ENCODE measurements at regions not wholly inside any gene's neighbourhood (a gene's known extent, or its start where the extent isn't known, plus 50 kb on each side); places are given as distances from the start of the nearest gene placed in this dataset.

- Histone ChIP-seq H3K27ac (ENCODE audit: low read length) (no peak overlapping the region), H3K9me3 (ENCODE audit: insufficient read depth, low read length, severe bottlenecking) (peaks cover 3% of the 10 kb centered on the region), H4K20me1 (ENCODE audit: insufficient read depth, low read length) (no peaks in the 10 kb centered on the region), H3K9ac (ENCODE audit: low read depth, low read length) (no peak overlapping the region), H3K79me2 (ENCODE audit: insufficient read depth, low read length) (no peaks in the 10 kb centered on the region), H3K4me2 (ENCODE audit: insufficient read depth, low read length) (no peak overlapping the region), H3K27me3 (ENCODE audit: insufficient read depth, low read length, poor library complexity) (no peaks in the 10 kb centered on the region), H3K4me1 (ENCODE audit: insufficient read depth, low read length) (no peaks in the 10 kb centered on the region), H3K36me3 (ENCODE audit: insufficient read depth, low read length) (no peaks in the 10 kb centered on the region), H3K4me3 (ENCODE audit: low read depth in 1 of 2, low read length in 2 of 2) (no peak overlapping the region), H2AFZ (ENCODE audit: low read depth, low read length) (no peak overlapping the region)
- TF ChIP-seq EZH2 (IDR thresholded peaks at IDR 0.05; ENCODE audit: borderline replicate concordance, low read depth, low read length, severe bottlenecking): no peak
- TF ChIP-seq, protein P1, sequence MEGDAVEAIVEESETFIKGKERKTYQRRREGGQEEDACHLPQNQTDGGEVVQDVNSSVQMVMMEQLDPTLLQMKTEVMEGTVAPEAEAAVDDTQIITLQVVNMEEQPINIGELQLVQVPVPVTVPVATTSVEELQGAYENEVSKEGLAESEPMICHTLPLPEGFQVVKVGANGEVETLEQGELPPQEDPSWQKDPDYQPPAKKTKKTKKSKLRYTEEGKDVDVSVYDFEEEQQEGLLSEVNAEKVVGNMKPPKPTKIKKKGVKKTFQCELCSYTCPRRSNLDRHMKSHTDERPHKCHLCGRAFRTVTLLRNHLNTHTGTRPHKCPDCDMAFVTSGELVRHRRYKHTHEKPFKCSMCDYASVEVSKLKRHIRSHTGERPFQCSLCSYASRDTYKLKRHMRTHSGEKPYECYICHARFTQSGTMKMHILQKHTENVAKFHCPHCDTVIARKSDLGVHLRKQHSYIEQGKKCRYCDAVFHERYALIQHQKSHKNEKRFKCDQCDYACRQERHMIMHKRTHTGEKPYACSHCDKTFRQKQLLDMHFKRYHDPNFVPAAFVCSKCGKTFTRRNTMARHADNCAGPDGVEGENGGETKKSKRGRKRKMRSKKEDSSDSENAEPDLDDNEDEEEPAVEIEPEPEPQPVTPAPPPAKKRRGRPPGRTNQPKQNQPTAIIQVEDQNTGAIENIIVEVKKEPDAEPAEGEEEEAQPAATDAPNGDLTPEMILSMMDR (IDR thresholded peaks at IDR 0.05; ENCODE audit: borderline replicate concordance, extremely low read depth, low read length, poor library complexity, severe bottlenecking): no peak
- ATAC-seq (ENCODE audit: insufficient read depth, low read depth) (no peak), DNase-seq (no peak)
Observed at GRCh38 chr14:27222671-27223070, 624.8 kb upstream of the NOVA1 start.

DNA sequence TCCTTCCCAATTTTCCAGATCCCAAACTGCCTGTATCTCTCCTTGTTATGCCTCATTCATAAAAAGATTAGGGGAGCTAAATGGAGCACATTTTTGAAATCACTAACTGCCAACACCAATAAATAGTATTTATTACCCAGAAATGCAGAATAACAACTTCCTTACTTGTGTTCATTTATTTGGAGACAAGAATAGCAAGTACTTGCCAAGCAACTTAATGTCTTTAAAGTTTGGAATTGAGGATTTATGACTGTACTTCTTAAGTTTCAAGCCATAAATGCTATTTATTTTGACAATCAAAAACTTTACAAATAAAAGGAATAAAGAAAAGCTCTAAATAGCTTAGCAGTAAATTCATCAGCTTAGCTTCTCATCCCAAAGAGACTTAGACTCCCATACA lies 626.1 kb upstream of the NOVA1 start:
- H3K79me2 ChIP-seq (ENCODE audit: insufficient read depth, low read length): no peaks in the 10 kb centered on the region
- no peak overlapping the region for H3K9ac ChIP-seq (ENCODE audit: low read depth, low read length)
- H3K4me1 ChIP-seq (ENCODE audit: insufficient read depth, low read length): no peaks in the 10 kb centered on the region
- no peaks in the 10 kb centered on the region for H3K9me3 ChIP-seq (ENCODE audit: insufficient read depth, low read length, severe bottlenecking)
- H2AFZ ChIP-seq (ENCODE audit: low read depth, low read length): no peak overlapping the region
- DNase-seq (no peak), ATAC-seq (ENCODE audit: insufficient read depth, low read depth) (no peak)
- no peak overlapping the region for H3K27ac ChIP-seq (ENCODE audit: low read length)
- H3K4me3 ChIP-seq (ENCODE audit: low read depth in 1 of 2, low read length in 2 of 2): no peak overlapping the region
- no peaks in the 10 kb centered on the region for H4K20me1 ChIP-seq (ENCODE audit: insufficient read depth, low read length)
- no peaks in the 10 kb centered on the region for H3K36me3 ChIP-seq (ENCODE audit: insufficient read depth, low read length)
- TF ChIP-seq, protein P1 (IDR thresholded peaks at IDR 0.05; ENCODE audit: borderline replicate concordance, extremely low read depth, low read length, poor library complexity, severe bottlenecking): no peak
- TF ChIP-seq EZH2 (IDR thresholded peaks at IDR 0.05; ENCODE audit: borderline replicate concordance, low read depth, low read length, severe bottlenecking): no peak
- H3K4me2 ChIP-seq (ENCODE audit: insufficient read depth, low read length): no peak overlapping the region
- H3K27me3 ChIP-seq (ENCODE audit: insufficient read depth, low read length, poor library complexity): no peaks in the 10 kb centered on the region

DNA sequence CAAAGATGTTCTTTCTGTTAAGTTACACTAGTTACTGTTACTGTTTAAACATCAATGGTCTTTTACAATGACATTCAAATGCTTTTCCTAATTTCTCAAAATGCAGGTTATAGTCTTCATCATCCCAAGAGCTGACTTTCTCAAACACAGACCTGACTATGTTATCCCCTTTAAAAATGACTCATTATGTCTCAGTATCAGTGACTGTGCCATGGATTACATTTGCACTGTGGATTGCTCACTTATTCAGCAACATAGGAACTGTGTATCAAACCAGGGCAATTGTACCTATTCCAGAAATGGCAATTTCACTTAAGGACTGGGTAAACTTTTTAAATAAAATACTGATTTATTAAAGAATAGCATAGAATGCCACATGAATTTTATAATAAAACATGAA lies 630.2 kb upstream of the NOVA1 start:
- H4K20me1 ChIP-seq (ENCODE audit: insufficient read depth, low read length): no peaks in the 10 kb centered on the region
- H3K4me1 ChIP-seq (ENCODE audit: insufficient read depth, low read length): no peaks in the 10 kb centered on the region
- no peak overlapping the region for H3K27ac ChIP-seq (ENCODE audit: low read length)
- TF ChIP-seq, protein P1 (IDR thresholded peaks at IDR 0.05; ENCODE audit: borderline replicate concordance, extremely low read depth, low read length, poor library complexity, severe bottlenecking): no peak
- TF ChIP-seq EZH2 (IDR thresholded peaks at IDR 0.05; ENCODE audit: borderline replicate concordance, low read depth, low read length, severe bottlenecking): no peak
- no peaks in the 10 kb centered on the region for H3K27me3 ChIP-seq (ENCODE audit: insufficient read depth, low read length, poor library complexity)
- DNase-seq: no peak
- H3K9ac ChIP-seq (ENCODE audit: low read depth, low read length): no peak overlapping the region
- H3K9me3 ChIP-seq (ENCODE audit: insufficient read depth, low read length, severe bottlenecking): no peaks in the 10 kb centered on the region
- no peak for ATAC-seq (ENCODE audit: insufficient read depth, low read depth)
- H2AFZ ChIP-seq (ENCODE audit: low read depth, low read length): no peak overlapping the region
- no peaks in the 10 kb centered on the region for H3K79me2 ChIP-seq (ENCODE audit: insufficient read depth, low read length)
- no peak overlapping the region for H3K4me2 ChIP-seq (ENCODE audit: insufficient read depth, low read length)
- no peak overlapping the region for H3K4me3 ChIP-seq (ENCODE audit: low read depth in 1 of 2, low read length in 2 of 2)
- H3K36me3 ChIP-seq (ENCODE audit: insufficient read depth, low read length): no peaks in the 10 kb centered on the region

GRCh38 chr14:27234331-27234730 lies 636.5 kb upstream of the NOVA1 start:
- DNase-seq: no peak
- no peak overlapping the region for H3K27ac ChIP-seq (ENCODE audit: low read length)
- H3K4me2 ChIP-seq (ENCODE audit: insufficient read depth, low read length): no peak overlapping the region
- H3K4me3 ChIP-seq (ENCODE audit: low read depth in 1 of 2, low read length in 2 of 2): no peak overlapping the region
- TF ChIP-seq, protein P1 (IDR thresholded peaks at IDR 0.05; ENCODE audit: borderline replicate concordance, extremely low read depth, low read length, poor library complexity, severe bottlenecking): no peak
- no peak for TF ChIP-seq EZH2 (IDR thresholded peaks at IDR 0.05; ENCODE audit: borderline replicate concordance, low read depth, low read length, severe bottlenecking)
- no peaks in the 10 kb centered on the region for H3K9me3 ChIP-seq (ENCODE audit: insufficient read depth, low read length, severe bottlenecking)
- H3K79me2 ChIP-seq (ENCODE audit: insufficient read depth, low read length): no peaks in the 10 kb centered on the region
- H3K4me1 ChIP-seq (ENCODE audit: insufficient read depth, low read length): no peaks in the 10 kb centered on the region
- H4K20me1 ChIP-seq (ENCODE audit: insufficient read depth, low read length): no peaks in the 10 kb centered on the region
- H3K9ac ChIP-seq (ENCODE audit: low read depth, low read length): no peak overlapping the region
- no peak overlapping the region for H2AFZ ChIP-seq (ENCODE audit: low read depth, low read length)
- H3K36me3 ChIP-seq (ENCODE audit: insufficient read depth, low read length): no peaks in the 10 kb centered on the region
- H3K27me3 ChIP-seq (ENCODE audit: insufficient read depth, low read length, poor library complexity): no peaks in the 10 kb centered on the region
- no peak for ATAC-seq (ENCODE audit: insufficient read depth, low read depth)
